H9 (cell line): ENCODE measurements at regions not wholly inside any gene's neighbourhood (a gene's known extent, or its start where the extent isn't known, plus 50 kb on each side); places are given as distances from the start of the nearest gene placed in this dataset.

Experiments used
- DNase-seq: peaks from one replicate; pipeline ENCODE4 v3.0.0-alpha.2; 2017
- H2AFZ ChIP-seq: one replicate; pipeline ENCODE4 v1.6.1; 2013; ENCODE audit warnings: mild to moderate bottlenecking, low read length, control low read depth, moderate library complexity
- H2AK5ac ChIP-seq: 2 replicates; pipeline ENCODE4 v1.6.1; 2013; ENCODE audit warnings: low read length, control low read depth, mixed read lengths; ENCODE audit not compliant: insufficient read length
- H2BK120ac ChIP-seq: one replicate; pipeline ENCODE4 v1.6.1; 2013; ENCODE audit warnings: low read depth, mild to moderate bottlenecking, low read length, control low read depth, inconsistent platforms; ENCODE audit not compliant: poor library complexity, severe bottlenecking
- H2BK12ac ChIP-seq: 2 replicates; pipeline ENCODE4 v1.6.1; 2013; ENCODE audit warnings: low read length, control low read depth, mixed read lengths, low read depth; ENCODE audit not compliant: insufficient read length
- H2BK15ac ChIP-seq: 2 replicates; pipeline ENCODE4 v1.6.1; 2013; ENCODE audit warnings: low read depth, low read length, control low read depth
- H2BK20ac ChIP-seq: one replicate; pipeline ENCODE4 v1.6.1; 2013; ENCODE audit warnings: low read depth, mild to moderate bottlenecking, low read length, control low read depth, inconsistent platforms; ENCODE audit not compliant: poor library complexity, severe bottlenecking
- H2BK5ac ChIP-seq: 2 replicates; pipeline ENCODE4 v1.6.1; 2013; ENCODE audit warnings: low read length, control low read depth, mixed read lengths; ENCODE audit not compliant: insufficient read length
- H3K14ac ChIP-seq: 2 replicates; pipeline ENCODE4 v1.6.1; 2013; ENCODE audit warnings: low read length, control low read depth; ENCODE audit not compliant: insufficient read depth
- H3K18ac ChIP-seq: 2 replicates; pipeline ENCODE4 v1.6.1; 2013; ENCODE audit warnings: low read depth, mild to moderate bottlenecking, mixed read lengths, low read length, control low read depth; ENCODE audit not compliant: insufficient read length
- H3K23ac ChIP-seq: 2 replicates; pipeline ENCODE4 v1.6.1; 2013; ENCODE audit warnings: low read length, control low read depth, mixed read lengths, low read depth; ENCODE audit not compliant: insufficient read length
- H3K23me2 ChIP-seq: 2 replicates; pipeline ENCODE4 v1.6.1; 2013; ENCODE audit warnings: low read depth, mild to moderate bottlenecking, mixed read lengths, low read length, control low read depth; ENCODE audit not compliant: insufficient read length, poor library complexity, severe bottlenecking
- H3K27ac ChIP-seq: 2 replicates; pipeline ENCODE4 v1.5.1; 2013; ENCODE audit warnings: low read length, control low read depth, mixed read lengths, low read depth; ENCODE audit not compliant: insufficient read length
- H3K27me3 ChIP-seq: 2 replicates; pipeline ENCODE4 v1.6.1; 2013; ENCODE audit warnings: low read length, control low read depth, inconsistent platforms; ENCODE audit not compliant: insufficient read depth
- H3K4ac ChIP-seq: 2 replicates; pipeline ENCODE4 v1.6.1; 2013; ENCODE audit warnings: low read depth, mild to moderate bottlenecking, control low read depth, inconsistent platforms, low read length, moderate library complexity
- H3K4me1 ChIP-seq: 2 replicates; pipeline ENCODE4 v1.6.1; 2013; ENCODE audit warnings: low read length, control low read depth, inconsistent platforms; ENCODE audit not compliant: insufficient read depth
- H3K4me2 ChIP-seq: 2 replicates; pipeline ENCODE4 v1.6.1; 2013; ENCODE audit warnings: low read length, control low read depth, mixed read lengths; ENCODE audit not compliant: insufficient read length, insufficient read depth
- H3K56ac ChIP-seq: 2 replicates; pipeline ENCODE4 v1.6.1; 2013; ENCODE audit warnings: low read depth, mild to moderate bottlenecking, mixed read lengths, low read length, control low read depth; ENCODE audit not compliant: insufficient read length
- H3K79me1 ChIP-seq: 2 replicates; pipeline ENCODE4 v1.6.1; 2013; ENCODE audit warnings: low read depth, mild to moderate bottlenecking, moderate library complexity, low read length, control low read depth, inconsistent platforms; ENCODE audit not compliant: insufficient read depth, poor library complexity, severe bottlenecking
- H3K79me2 ChIP-seq: 2 replicates; pipeline ENCODE4 v1.6.1; 2013; ENCODE audit warnings: low read length, control low read depth, inconsistent platforms; ENCODE audit not compliant: insufficient read depth
- H3K9ac ChIP-seq: 2 replicates; pipeline ENCODE4 v1.6.1; 2013; ENCODE audit warnings: low read length, control low read depth, mixed read lengths; ENCODE audit not compliant: insufficient read length; ENCODE audit errors: extremely low read depth
- H3K9me3 ChIP-seq: one replicate; pipeline ENCODE4 v1.6.1; 2013; ENCODE audit warnings: low read depth, low read length, inconsistent platforms; ENCODE audit not compliant: control insufficient read depth
- H3T11ph ChIP-seq: one replicate; pipeline ENCODE4 v1.6.1; 2013; ENCODE audit warnings: mild to moderate bottlenecking, low read length, control low read depth, inconsistent platforms
- H4K20me1 ChIP-seq: one replicate; pipeline ENCODE4 v1.6.1; 2013; ENCODE audit not compliant: control insufficient read depth, insufficient read length, insufficient read depth
- H4K5ac ChIP-seq: 2 replicates; pipeline ENCODE4 v1.6.1; 2013; ENCODE audit warnings: low read depth, mild to moderate bottlenecking, mixed read lengths, low read length, control low read depth; ENCODE audit not compliant: insufficient read length
- H4K8ac ChIP-seq: replicated peaks from 2 replicates; pipeline ENCODE4 v1.6.1; 2013; ENCODE audit warnings: low read length, control low read depth, mixed read lengths, low read depth; ENCODE audit not compliant: insufficient read length
- H4K91ac ChIP-seq: 2 replicates; pipeline ENCODE4 v1.6.1; 2013; ENCODE audit warnings: low read depth, mild to moderate bottlenecking, moderate library complexity, mixed read lengths, low read length, control low read depth; ENCODE audit not compliant: insufficient read length
- H3K27ac Mint-ChIP-seq, 3 experiments: 2 replicates in 2 of 3; 3 replicates in 1 of 3; pipeline ENCODE4 v1.8.0; 2020 to 2021; ENCODE audit warnings: mixed read lengths in 3 of 3, mild to moderate bottlenecking in 1 of 3, moderate library complexity in 1 of 3
- H3K27me3 Mint-ChIP-seq: 2 replicates; pipeline ENCODE4 v1.8.0; 2021; ENCODE audit warnings: low read depth, mild to moderate bottlenecking, moderate library complexity, mixed read lengths
- H3K36me3 Mint-ChIP-seq, 3 experiments: 2 replicates in 2 of 3; 3 replicates in 1 of 3; pipeline ENCODE4 v1.8.0; 2020 to 2021; ENCODE audit warnings: low read depth in 3 of 3, mixed read lengths in 3 of 3; ENCODE audit not compliant: insufficient read depth in 1 of 3
- H3K4me1 Mint-ChIP-seq, 2 experiments: 2 replicates each; pipeline ENCODE4 v1.8.0; 2020; ENCODE audit warnings: mixed read lengths in 2 of 2
- H3K4me3 Mint-ChIP-seq, 2 experiments: 2 replicates in 1 of 2; 3 replicates in 1 of 2; pipeline ENCODE4 v1.8.0; 2020 to 2021; ENCODE audit warnings: mild to moderate bottlenecking in 2 of 2, mixed read lengths in 2 of 2, moderate library complexity in 1 of 2
- H3K9me3 Mint-ChIP-seq, 2 experiments: 2 replicates in 1 of 2; 3 replicates in 1 of 2; pipeline ENCODE4 v1.8.0; 2020; ENCODE audit warnings: mild to moderate bottlenecking in 2 of 2, mixed read lengths in 2 of 2, moderate library complexity in 1 of 2
- CTCF ChIP-seq: fragments of 200-600 bp; sonication (generic); conservative IDR thresholded peaks from 3 replicates; pipeline ENCODE4 v1.8.0; 2021; ENCODE audit warnings: antibody characterized with exemption, mild to moderate bottlenecking
- whole genome bisulfite sequencing: extraction: QIAGEN DNeasy Blood & Tissue Kit; methylation state at CpG from one replicate; pipeline ENCODE4 v1.1.7; 2013; ENCODE audit warnings: missing lambda C conversion rate, low lambda C conversion rate, mixed read lengths; ENCODE audit not compliant: insufficient read length; ENCODE audit errors: extremely low coverage; 5-methylcytosine and 5-hydroxymethylcytosine counted together

GRCh38 chr2:192948316-192948715 is 753.6 kb upstream of the TMEFF2 start:
- no peak overlapping the region for H4K91ac ChIP-seq

More at GRCh38 chr2:192948316-192948715, 753.6 kb upstream of the TMEFF2 start:
- Mint-ChIP-seq H3K4me3 (no peak overlapping the region), H3K27ac (no peak overlapping the region), H3K4me1 (no peaks in the 10 kb centered on the region), H3K27me3 (no peaks in the 10 kb centered on the region), H3K36me3 (no peaks in the 10 kb centered on the region), H3K9me3 (peaks cover 0 to 3% of the 10 kb centered on the region in 2 experiments; a peak in 1 of 5 replicates)
- no peaks in the 10 kb centered on the region for H3K27me3 ChIP-seq
- no peak overlapping the region for H3K4me2 ChIP-seq
- no CpG with 5 or more reads among the region's 3 CpGs for WGBS
- H2AK5ac ChIP-seq, result no peak overlapping the region
- H3K79me2 ChIP-seq, result no peaks in the 10 kb centered on the region
- no peaks in the 10 kb centered on the region for H3K9me3 ChIP-seq
- H3K79me1 ChIP-seq, result no peaks in the 10 kb centered on the region
- no peak for DNase-seq
- no peak overlapping the region for H3K27ac ChIP-seq
- no peak overlapping the region for H2BK20ac ChIP-seq
- H2AFZ ChIP-seq, result no peak overlapping the region
- no peak overlapping the region for H3K56ac ChIP-seq
- H3K23me2 ChIP-seq, result no peaks in the 10 kb centered on the region
- no peak overlapping the region for H2BK15ac ChIP-seq
- no peak overlapping the region for H3K9ac ChIP-seq
- TF ChIP-seq CTCF, result no peak
- no peaks in the 10 kb centered on the region for H4K20me1 ChIP-seq
- no peak overlapping the region for H3K14ac ChIP-seq
- no peak overlapping the region for H3K4ac ChIP-seq
- no peak overlapping the region for H3K18ac ChIP-seq
- no peak overlapping the region for H4K8ac ChIP-seq
- no peak overlapping the region for H3T11ph ChIP-seq
- no peak overlapping the region for H4K5ac ChIP-seq
- H2BK5ac ChIP-seq, result no peak overlapping the region
- H2BK12ac ChIP-seq, result no peak overlapping the region
- no peak overlapping the region for H2BK120ac ChIP-seq
- H3K4me1 ChIP-seq, result no peaks in the 10 kb centered on the region
- no peak overlapping the region for H3K23ac ChIP-seq
